Activated T-helper 1 cell treated with anti-CD3 and anti-CD28 coated beads, Interleukin-12 subunit alpha, Interleukin-12 subunit beta, Interleukin-2, Interleukin-4 antibody, amounts not matched to agents 30 ng/mL and 10 ng/mL and 1 ng/mL, durations not matched to agents 14 hours and 24 hours and 36 hours (primary cell): ENCODE measurements at regions not wholly inside any gene's neighbourhood (a gene's known extent, or its start where the extent isn't known, plus 50 kb on each side); places are given as distances from the start of the nearest gene placed in this dataset.

Experiments used
- DNase-seq: peaks from one replicate; pipeline ENCODE4 v3.0.0; 2021; ENCODE audit warnings: low spot score
- H3K27ac Mint-ChIP-seq: one replicate; pipeline ENCODE4 v1.8.0; 2021; ENCODE audit warnings: mild to moderate bottlenecking, mixed read lengths
- H3K27me3 Mint-ChIP-seq: one replicate; pipeline ENCODE4 v1.8.0; 2022; ENCODE audit warnings: mild to moderate bottlenecking, moderate library complexity, mixed read lengths; ENCODE audit not compliant: insufficient read depth
- H3K36me3 Mint-ChIP-seq: one replicate; pipeline ENCODE4 v1.8.0; 2021; ENCODE audit warnings: low read depth, mixed read lengths
- H3K4me1 Mint-ChIP-seq: one replicate; pipeline ENCODE4 v1.8.0; 2021; ENCODE audit warnings: low read depth, mixed read lengths
- H3K4me3 Mint-ChIP-seq: one replicate; pipeline ENCODE4 v1.8.0; 2021; ENCODE audit warnings: mild to moderate bottlenecking, moderate library complexity, mixed read lengths
- H3K9me3 Mint-ChIP-seq: one replicate; pipeline ENCODE4 v1.8.0; 2021; ENCODE audit warnings: mixed read lengths
- intact Hi-C: fragments of 100-400 bp; cut with micrococcal nuclease; formaldehyde crosslinking; loops from one replicate; pipeline ENCODE4 v1.15.1; 2024

- Mint-ChIP-seq H3K27me3 (peaks cover 4% of the 10 kb centered on the region), H3K27ac (no peak overlapping the region), H3K4me3 (no peak overlapping the region), H3K4me1 (peaks cover 2% of the 10 kb centered on the region), H3K36me3 (no peaks in the 10 kb centered on the region), H3K9me3 (no peaks in the 10 kb centered on the region)
- no peak for DNase-seq
- intact Hi-C loops = no loop called here
These were observed 213.8 kb upstream of the EEA1 start for GRCh38 chr12:93142881-93143280.

DNA sequence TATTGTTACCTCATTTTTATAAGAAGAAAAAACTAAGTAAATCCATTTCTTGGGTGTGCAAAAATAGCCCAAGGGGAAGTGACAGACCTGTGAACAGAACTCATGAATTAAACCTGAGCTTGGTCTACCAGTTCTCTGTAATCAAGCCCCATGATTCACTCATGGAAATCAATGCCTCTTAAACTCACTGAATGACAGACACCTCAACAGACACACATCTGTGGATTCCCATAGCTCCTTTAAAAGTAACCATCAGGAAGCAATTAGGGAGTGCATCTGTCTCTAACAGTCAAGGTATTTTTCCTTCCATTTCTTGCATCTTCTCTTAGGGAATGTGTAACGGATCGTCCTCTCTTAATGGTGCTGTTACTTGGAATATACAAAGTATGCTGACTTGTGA lies 215.0 kb upstream of the EEA1 start:
- H3K4me3 Mint-ChIP-seq = no peak overlapping the region
- intact Hi-C loops = no loop called here
- H3K4me1 Mint-ChIP-seq = no peaks in the 10 kb centered on the region
- no peaks in the 10 kb centered on the region for H3K36me3 Mint-ChIP-seq
- peaks cover 6% of the 10 kb centered on the region for H3K27me3 Mint-ChIP-seq
- H3K27ac Mint-ChIP-seq = no peak overlapping the region
- H3K9me3 Mint-ChIP-seq = no peaks in the 10 kb centered on the region
- no peak for DNase-seq

GRCh38 chr12:93145086-93145485 lies 216.0 kb upstream of the EEA1 start:
- no peak overlapping the region for H3K4me3 Mint-ChIP-seq
- no peaks in the 10 kb centered on the region for H3K4me1 Mint-ChIP-seq
- intact Hi-C loops = no loop called here
- H3K27ac Mint-ChIP-seq = no peak overlapping the region
- H3K27me3 Mint-ChIP-seq = peaks cover 6% of the 10 kb centered on the region
- H3K36me3 Mint-ChIP-seq = no peaks in the 10 kb centered on the region
- DNase-seq = no peak
- no peaks in the 10 kb centered on the region for H3K9me3 Mint-ChIP-seq

GRCh38 chr12:93146263-93146939 lies 217.3 kb upstream of the EEA1 start:
- Mint-ChIP-seq H3K9me3 (no peaks in the 10 kb centered on the region), H3K4me3 (no peak overlapping the region), H3K36me3 (no peaks in the 10 kb centered on the region), H3K27me3 (peaks cover 5% of the 10 kb centered on the region), H3K27ac (no peak overlapping the region), H3K4me1 (no peaks in the 10 kb centered on the region)
- no peak for DNase-seq
- intact Hi-C loops = no loop called here

GRCh38 chr12:93146970-93147369 lies 217.9 kb upstream of the EEA1 start:
- H3K9me3 Mint-ChIP-seq = no peaks in the 10 kb centered on the region
- intact Hi-C loops = no loop called here
- no peaks in the 10 kb centered on the region for H3K4me1 Mint-ChIP-seq
- no peaks in the 10 kb centered on the region for H3K36me3 Mint-ChIP-seq
- no peak overlapping the region for H3K4me3 Mint-ChIP-seq
- H3K27ac Mint-ChIP-seq = no peak overlapping the region
- H3K27me3 Mint-ChIP-seq = peaks cover 5% of the 10 kb centered on the region
- DNase-seq = no peak

GRCh38 chr12:93148412-93148811 lies 219.3 kb upstream of the EEA1 start:
- H3K4me3 Mint-ChIP-seq = no peak overlapping the region
- no peak overlapping the region for H3K27ac Mint-ChIP-seq
- peaks cover 5% of the 10 kb centered on the region for H3K27me3 Mint-ChIP-seq
- no peaks in the 10 kb centered on the region for H3K4me1 Mint-ChIP-seq
- DNase-seq = no peak
- H3K9me3 Mint-ChIP-seq = no peaks in the 10 kb centered on the region
- H3K36me3 Mint-ChIP-seq = no peaks in the 10 kb centered on the region
- intact Hi-C loops = no loop called here

DNA sequence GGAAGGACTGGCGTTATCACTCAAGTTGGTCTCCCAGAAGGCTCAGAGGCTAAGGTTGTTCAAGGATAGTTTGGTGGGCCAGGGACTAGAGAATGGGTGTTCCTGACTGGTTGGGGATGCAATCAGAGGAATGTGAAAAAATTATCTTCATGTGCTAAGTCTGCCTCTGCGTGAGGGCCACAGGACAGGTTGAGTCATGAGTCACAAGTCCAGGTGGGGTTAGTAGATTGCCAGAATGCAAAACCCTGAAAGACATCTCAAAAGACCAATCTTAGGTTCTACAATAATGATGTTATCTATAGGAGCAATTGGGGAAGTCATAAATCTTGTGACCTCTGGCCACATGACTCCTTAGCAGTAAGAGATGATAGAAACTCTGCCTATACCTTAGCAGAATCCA lies 220.1 kb upstream of the EEA1 start:
- DNase-seq = no peak
- intact Hi-C loops = no loop called here
- Mint-ChIP-seq H3K27ac (no peak overlapping the region), H3K4me1 (no peaks in the 10 kb centered on the region), H3K9me3 (no peaks in the 10 kb centered on the region), H3K4me3 (no peak overlapping the region), H3K27me3 (peaks cover 5% of the 10 kb centered on the region), H3K36me3 (no peaks in the 10 kb centered on the region)

GRCh38 chr12:93151079-93151762 lies 222.1 kb upstream of the EEA1 start:
- intact Hi-C loops = no loop called here
- Mint-ChIP-seq H3K4me1 (no peaks in the 10 kb centered on the region), H3K27ac (no peak overlapping the region), H3K4me3 (no peak overlapping the region), H3K9me3 (peaks cover 4% of the 10 kb centered on the region), H3K36me3 (no peaks in the 10 kb centered on the region), H3K27me3 (peaks cover 3% of the 10 kb centered on the region)
- DNase-seq = no peak

DNA sequence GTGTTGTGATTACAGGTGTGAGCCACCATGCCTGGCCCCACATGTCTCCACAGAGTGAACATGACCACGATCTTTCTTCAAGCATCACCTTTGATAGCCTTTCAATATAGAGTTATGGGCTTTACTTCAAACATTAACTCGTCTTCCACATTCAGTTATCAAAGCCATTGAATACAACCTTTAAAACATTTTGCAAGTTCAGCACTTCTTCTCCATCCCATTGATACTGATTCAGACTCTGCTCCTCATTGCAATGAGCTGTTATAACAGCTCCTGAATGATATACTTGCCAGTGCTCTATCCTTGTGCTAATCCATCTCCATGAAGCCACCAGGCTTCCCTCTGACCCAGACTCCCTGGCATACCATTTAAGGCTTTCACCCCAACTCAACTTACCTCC lies 223.5 kb upstream of the EEA1 start:
- peaks cover 3% of the 10 kb centered on the region for H3K27me3 Mint-ChIP-seq
- intact Hi-C loops = no loop called here
- no peaks in the 10 kb centered on the region for H3K36me3 Mint-ChIP-seq
- no peak overlapping the region for H3K4me3 Mint-ChIP-seq
- peaks cover 4% of the 10 kb centered on the region for H3K9me3 Mint-ChIP-seq
- no peak overlapping the region for H3K27ac Mint-ChIP-seq
- H3K4me1 Mint-ChIP-seq = no peaks in the 10 kb centered on the region
- no peak for DNase-seq

GRCh38 chr12:93153321-93153720 lies 224.2 kb upstream of the EEA1 start:
- DNase-seq = no peak
- intact Hi-C loops = no loop called here
- Mint-ChIP-seq H3K4me1 (no peaks in the 10 kb centered on the region), H3K27ac (no peak overlapping the region), H3K36me3 (no peaks in the 10 kb centered on the region), H3K9me3 (peaks cover 5% of the 10 kb centered on the region), H3K4me3 (no peak overlapping the region), H3K27me3 (peaks cover 2% of the 10 kb centered on the region)

DNA sequence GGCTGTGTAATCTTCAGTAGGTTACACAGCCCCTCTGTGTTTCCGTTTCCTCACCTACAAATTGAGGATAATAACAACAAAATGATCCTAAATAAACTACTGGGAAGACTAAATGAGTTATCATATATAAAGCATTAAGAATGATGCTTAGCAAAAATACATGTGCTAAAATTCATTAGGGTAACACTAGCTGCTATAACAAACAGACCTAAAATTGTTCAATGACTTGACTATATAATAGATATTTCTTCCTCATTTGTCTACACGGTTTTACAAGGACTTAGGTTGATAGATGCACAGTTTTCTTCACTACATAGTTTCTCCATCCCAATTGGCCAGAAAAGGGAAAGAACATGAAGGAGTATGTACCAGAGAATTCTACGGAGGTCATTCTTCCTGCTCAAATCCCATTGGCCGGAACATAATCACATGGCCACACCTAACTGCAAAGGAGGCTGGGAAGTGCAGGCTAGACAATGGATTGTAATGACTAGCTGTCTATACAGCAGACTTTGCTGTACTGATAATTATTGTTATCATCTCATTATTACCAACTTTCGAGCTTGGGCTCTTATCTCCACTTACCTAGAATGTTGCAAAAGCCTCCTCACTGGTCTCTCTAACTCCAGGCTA lies 223.5 kb upstream of the NUDT4 start:
- H3K9me3 Mint-ChIP-seq = peaks cover 11% of the 10 kb centered on the region
- peaks cover 5% of the 10 kb centered on the region for H3K27me3 Mint-ChIP-seq
- H3K4me3 Mint-ChIP-seq = no peak overlapping the region
- no peak for DNase-seq
- intact Hi-C loops = no loop called here
- H3K36me3 Mint-ChIP-seq = no peaks in the 10 kb centered on the region
- H3K4me1 Mint-ChIP-seq = no peaks in the 10 kb centered on the region
- H3K27ac Mint-ChIP-seq = no peak overlapping the region

DNA sequence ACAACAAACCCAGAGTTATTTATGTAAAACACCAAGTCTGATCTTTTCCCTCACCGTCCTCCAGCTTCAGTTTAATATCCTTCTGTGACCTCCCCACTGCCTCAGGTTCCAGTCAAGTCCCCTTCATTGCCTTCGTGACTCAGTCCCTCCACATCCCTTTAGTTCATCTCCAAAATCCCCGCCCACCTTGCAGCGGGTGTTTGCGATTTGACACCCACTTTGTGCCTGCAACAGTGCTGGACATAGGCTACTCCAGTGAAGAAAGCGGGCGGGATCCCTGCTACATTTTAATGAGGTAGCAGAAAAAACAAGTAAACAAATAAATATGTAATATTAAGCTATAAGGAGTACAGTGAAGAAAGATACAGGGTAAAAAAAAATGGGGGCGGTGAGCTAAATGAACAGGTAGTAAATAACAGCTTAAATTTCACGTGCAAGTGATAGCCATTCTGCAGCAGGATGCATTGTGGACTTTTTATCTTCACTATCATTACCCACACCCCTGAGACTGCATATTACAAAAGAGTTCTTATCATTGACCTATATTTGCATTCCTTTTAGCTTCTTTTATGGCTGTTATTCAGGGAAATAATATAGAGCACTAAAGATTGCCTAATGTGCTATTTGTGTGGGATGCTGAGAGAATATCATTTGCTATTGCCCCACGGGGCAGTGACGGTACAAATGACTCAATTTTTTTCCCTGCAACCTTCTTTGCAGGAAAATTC lies 222.8 kb upstream of the NUDT4 start:
- intact Hi-C loops = no loop called here
- no peak overlapping the region for H3K4me3 Mint-ChIP-seq

More for the DNA sequence above, 222.8 kb upstream of the NUDT4 start:
- Mint-ChIP-seq H3K36me3 (no peaks in the 10 kb centered on the region), H3K4me1 (no peaks in the 10 kb centered on the region), H3K27ac (no peak overlapping the region), H3K27me3 (peaks cover 8% of the 10 kb centered on the region), H3K9me3 (peaks cover 11% of the 10 kb centered on the region)
- no peak for DNase-seq
